ENCODE measurements at regions not wholly inside any gene's neighbourhood (a gene's known extent, or its start where the extent isn't known, plus 50 kb on each side); places are given as distances from the start of the nearest gene placed in this dataset.

DNA sequence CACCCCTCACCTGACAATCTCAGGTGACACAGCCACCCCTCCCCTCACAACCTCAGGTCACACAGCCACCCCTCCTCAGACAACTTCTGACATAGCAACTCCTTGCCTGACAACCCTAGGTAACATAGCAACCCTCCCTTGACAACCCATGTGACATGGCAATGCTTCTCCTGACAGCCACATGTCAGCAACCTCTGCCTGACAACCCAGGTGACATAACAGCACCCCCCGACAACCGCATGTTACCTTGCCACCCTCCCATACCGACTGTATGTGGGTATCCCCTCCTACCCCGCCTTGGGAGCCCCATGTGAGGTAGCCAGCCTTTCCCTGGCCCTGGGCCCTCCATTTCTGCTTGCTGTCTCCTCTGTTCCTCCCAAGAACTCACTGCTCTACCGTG, 77.7 kb upstream of the B3GAT1 start:
- no peak overlapping the region for H3K27ac Mint-ChIP-seq
- no peak for DNase-seq
- no peak overlapping the region for H3K4me3 Mint-ChIP-seq
- H3K4me1 Mint-ChIP-seq = no peaks in the 10 kb centered on the region
- H3K27me3 Mint-ChIP-seq = peaks cover 14% of the 10 kb centered on the region
- ATAC-seq = no peak
- H3K9me3 Mint-ChIP-seq = peaks cover 0 to under 1% of the 10 kb centered on the region in 2 donors

DNA sequence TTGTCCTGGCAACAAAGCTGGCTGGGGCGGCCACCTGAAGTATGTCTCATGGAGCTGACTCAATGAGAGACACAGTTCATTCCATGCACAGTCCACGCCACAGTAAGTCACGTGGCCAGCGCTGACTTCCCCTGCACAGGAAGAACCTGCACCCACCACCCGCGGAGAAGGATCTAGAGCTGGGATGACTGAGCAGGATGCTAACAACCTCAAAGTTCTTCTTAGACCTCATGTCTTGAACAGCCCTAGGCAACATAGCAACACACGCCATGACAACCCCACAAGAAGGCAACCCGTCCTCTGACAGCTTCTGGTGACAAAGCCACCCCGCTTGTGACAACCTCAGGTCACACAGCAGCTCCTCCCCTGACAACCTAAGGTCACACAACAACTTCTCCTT, 76.9 kb upstream of the B3GAT1 start:
- Mint-ChIP-seq H3K27ac (peak overlapping the region in 1 of 2 donors; percentile 86), H3K9me3 (no peaks in the 10 kb centered on the region), H3K4me3 (no peak overlapping the region), H3K27me3 (peaks cover 14% of the 10 kb centered on the region), H3K4me1 (no peaks in the 10 kb centered on the region)
- no peak for ATAC-seq
- no peak for DNase-seq

DNA sequence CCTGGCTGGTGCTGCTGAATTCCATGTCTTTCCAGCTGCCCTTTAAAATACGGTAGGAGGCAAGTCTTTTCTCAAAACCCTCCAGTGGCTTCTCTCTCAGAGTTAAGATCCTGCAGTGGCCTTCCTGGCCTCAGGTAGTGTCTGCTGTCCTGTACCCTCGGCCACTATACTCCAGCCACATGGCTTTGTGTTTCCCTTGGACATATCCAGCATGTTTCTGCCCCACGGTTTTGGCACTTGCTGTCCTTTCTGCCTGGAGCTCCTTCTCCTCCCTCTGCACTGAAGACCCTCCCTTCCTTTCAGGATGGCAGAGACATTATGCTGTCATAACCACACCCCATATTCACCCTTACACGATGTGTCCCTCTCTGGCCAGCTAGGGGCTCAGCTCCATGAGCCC, 76.5 kb upstream of the B3GAT1 start:
- peaks cover 14% of the 10 kb centered on the region for H3K27me3 Mint-ChIP-seq
- no peak for ATAC-seq

DNA sequence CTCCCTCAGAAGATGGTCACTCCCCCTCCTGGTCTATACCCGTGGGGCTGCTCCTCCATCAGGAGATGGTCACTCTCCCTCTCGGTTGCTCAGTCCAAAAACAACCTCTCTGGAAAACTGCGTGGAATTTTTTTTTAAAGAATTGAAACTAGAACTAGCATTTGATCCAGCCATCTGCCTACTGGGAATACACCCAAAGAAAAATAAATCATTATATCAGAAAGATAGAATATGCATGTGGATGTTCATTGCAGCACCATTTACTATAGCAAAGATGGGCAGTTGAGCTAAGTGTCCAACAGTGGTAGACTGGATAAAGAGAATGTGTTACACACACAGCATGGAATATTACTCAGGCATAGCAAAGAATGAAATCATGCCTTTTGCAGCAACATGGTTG, 75.7 kb upstream of the B3GAT1 start:
- no peaks in the 10 kb centered on the region for H3K4me1 Mint-ChIP-seq
- DNase-seq = no peak
- no peak overlapping the region for H3K27ac Mint-ChIP-seq
- ATAC-seq = no peak
- no peak overlapping the region for H3K4me3 Mint-ChIP-seq
- H3K27me3 Mint-ChIP-seq = peaks cover 14% of the 10 kb centered on the region
- no peaks in the 10 kb centered on the region for H3K9me3 Mint-ChIP-seq

More for the DNA sequence above, 76.5 kb upstream of the B3GAT1 start:
- H3K9me3 Mint-ChIP-seq = no peaks in the 10 kb centered on the region
- H3K4me3 Mint-ChIP-seq = no peak overlapping the region
- peak overlapping the region in 1 of 2 donors; percentile 86 for H3K27ac Mint-ChIP-seq
- no peaks in the 10 kb centered on the region for H3K4me1 Mint-ChIP-seq
- DNase-seq = no peak

DNA sequence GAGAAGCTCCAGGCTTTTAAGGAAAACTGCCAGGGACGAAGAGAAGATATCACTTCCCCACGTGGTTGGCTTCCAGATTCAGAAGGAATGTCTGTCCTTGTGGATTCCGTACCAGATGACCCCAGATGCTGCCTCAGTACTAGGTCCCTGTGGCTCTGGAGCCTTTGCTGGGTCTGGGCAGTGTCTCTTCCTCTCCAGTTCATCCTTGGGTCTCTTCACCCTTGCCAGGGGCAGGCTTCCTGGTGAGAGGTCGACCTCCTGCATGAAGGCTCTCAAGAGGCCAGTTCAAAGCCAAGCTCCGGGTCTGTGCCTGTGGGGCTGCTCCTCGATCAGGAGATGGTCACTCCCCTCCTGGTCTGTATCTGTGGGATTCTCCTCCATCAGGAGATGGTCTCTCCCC, 74.7 kb upstream of the B3GAT1 start:
- no peaks in the 10 kb centered on the region for H3K4me1 Mint-ChIP-seq
- DNase-seq = no peak
- no peak overlapping the region for H3K27ac Mint-ChIP-seq
- no peaks in the 10 kb centered on the region for H3K9me3 Mint-ChIP-seq
- no peak overlapping the region for H3K4me3 Mint-ChIP-seq
- no peak for ATAC-seq
- peaks cover 14% of the 10 kb centered on the region for H3K27me3 Mint-ChIP-seq

DNA sequence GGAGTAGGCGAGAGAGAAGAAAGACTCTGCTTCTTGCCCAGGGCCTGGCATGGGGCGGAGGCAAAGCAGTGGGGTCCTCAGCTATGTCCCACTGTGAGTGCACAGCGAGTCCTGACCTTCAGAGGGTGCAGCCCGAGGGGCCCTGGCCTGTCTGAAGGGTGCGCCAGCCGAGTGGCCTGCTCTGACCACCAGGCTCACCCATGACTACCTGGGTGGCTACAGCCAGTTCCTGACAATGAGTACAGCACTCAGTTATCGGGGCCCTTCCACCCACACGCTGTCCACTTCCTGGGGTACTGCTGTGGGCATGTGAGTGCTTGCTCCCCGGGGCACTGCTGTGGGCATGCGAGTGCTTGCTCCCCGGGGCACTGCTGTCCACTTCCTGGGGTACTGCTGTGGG, 74.1 kb upstream of the B3GAT1 start:
- ATAC-seq (no peak), DNase-seq (no peak)
- Mint-ChIP-seq H3K27me3 (peaks cover 14% of the 10 kb centered on the region), H3K4me1 (no peaks in the 10 kb centered on the region), H3K9me3 (no peaks in the 10 kb centered on the region), H3K4me3 (no peak overlapping the region), H3K27ac (no peak overlapping the region)

DNA sequence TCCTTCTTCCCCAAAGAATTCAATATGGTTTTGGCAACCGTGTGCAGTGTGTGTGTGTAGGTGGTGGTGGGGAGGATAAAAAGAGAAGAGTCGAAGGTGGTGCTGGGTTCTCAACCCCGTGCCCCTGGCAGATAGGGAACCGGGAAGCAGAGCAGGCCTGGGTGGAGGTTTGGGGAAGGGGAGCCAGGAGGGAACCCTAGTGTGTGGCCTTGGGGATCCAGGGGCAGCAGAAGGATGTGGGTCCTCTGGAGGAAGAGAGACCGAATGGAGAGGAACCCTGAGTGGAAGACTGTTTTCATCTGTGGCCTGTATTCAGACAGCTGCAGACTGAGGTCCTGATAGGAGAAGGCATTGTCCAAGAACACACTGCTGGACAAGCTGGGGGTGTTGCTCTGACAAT, 73.3 kb upstream of the B3GAT1 start:
- Mint-ChIP-seq H3K4me3 (no peak overlapping the region), H3K4me1 (no peaks in the 10 kb centered on the region), H3K9me3 (no peaks in the 10 kb centered on the region), H3K27ac (no peak overlapping the region), H3K27me3 (peaks cover 14% of the 10 kb centered on the region)
- DNase-seq = no peak
- ATAC-seq = no peak

DNA sequence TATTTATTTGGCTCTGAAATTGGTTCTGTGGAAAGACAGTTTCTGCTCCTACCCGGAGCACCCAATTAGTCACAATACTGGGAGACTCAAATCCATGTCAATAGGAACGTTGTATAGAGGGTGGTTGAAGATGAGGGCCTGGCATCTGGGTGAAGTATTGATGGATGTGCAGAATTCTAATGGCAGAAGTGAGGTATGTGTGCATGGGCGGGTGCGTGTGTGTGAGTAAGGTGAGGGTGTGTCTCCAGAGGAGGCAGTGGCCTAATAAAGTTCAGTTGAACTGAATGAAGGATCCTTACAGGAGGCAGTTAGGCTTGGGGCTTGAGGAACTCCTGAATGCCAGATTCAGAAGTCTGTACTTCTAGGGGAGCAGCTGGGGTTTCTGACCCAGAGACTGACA, 71.8 kb upstream of the B3GAT1 start:
- H3K4me1 Mint-ChIP-seq = no peaks in the 10 kb centered on the region
- ATAC-seq (no peak), DNase-seq (no peak)
- H3K4me3 Mint-ChIP-seq = no peak overlapping the region
- H3K27me3 Mint-ChIP-seq = peaks cover 17% of the 10 kb centered on the region
- H3K9me3 Mint-ChIP-seq = no peaks in the 10 kb centered on the region
- H3K27ac Mint-ChIP-seq = no peak overlapping the region

DNA sequence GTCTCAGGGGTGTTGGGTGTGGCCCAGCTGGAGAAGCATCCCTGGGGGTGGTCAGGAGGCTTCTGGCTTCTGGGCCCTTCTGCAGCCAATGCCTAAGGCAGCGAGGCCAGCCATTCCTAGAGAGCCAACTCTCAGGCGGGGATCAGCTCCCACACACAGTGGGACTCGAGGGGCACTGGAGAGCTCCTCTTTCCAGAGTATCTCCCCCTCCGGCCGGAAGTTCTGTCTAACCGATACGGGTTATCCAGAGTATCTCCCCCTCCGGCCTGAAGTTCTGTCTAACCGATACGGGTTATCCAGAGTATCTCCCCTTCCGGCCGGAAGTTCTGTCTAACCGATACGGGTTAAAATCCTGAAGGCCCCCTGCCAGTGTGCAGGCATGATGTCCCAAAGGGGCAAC, 71.2 kb upstream of the B3GAT1 start:
- Mint-ChIP-seq H3K27ac (no peak overlapping the region), H3K4me1 (no peaks in the 10 kb centered on the region), H3K4me3 (no peak overlapping the region), H3K27me3 (peaks cover 17% of the 10 kb centered on the region), H3K9me3 (no peaks in the 10 kb centered on the region)
- ATAC-seq (no peak), DNase-seq (no peak)

DNA sequence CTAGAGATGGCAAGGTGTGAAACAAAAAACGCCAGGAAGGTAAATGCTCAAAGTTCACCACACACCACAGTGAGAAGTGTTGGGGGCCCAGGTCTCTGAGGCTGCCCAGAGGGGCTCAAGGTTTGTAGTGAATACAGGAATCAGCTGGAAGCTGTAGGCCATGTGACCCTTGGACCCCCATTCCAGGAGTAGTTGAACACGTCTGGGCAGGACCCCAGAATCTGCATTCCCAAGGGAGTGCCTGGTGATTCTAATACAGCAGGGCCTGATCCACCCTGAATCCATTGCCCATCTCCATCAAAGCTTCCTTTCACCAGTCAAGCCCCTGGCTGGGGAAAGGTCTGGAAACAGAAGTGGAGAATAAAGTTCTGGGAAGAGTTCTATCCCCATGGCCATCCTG, 70.8 kb upstream of the B3GAT1 start:
- Mint-ChIP-seq H3K4me3 (no peak overlapping the region), H3K27me3 (peaks cover 14% of the 10 kb centered on the region), H3K4me1 (no peaks in the 10 kb centered on the region), H3K27ac (no peak overlapping the region), H3K9me3 (no peaks in the 10 kb centered on the region)
- no peak for ATAC-seq
- DNase-seq = no peak

DNA sequence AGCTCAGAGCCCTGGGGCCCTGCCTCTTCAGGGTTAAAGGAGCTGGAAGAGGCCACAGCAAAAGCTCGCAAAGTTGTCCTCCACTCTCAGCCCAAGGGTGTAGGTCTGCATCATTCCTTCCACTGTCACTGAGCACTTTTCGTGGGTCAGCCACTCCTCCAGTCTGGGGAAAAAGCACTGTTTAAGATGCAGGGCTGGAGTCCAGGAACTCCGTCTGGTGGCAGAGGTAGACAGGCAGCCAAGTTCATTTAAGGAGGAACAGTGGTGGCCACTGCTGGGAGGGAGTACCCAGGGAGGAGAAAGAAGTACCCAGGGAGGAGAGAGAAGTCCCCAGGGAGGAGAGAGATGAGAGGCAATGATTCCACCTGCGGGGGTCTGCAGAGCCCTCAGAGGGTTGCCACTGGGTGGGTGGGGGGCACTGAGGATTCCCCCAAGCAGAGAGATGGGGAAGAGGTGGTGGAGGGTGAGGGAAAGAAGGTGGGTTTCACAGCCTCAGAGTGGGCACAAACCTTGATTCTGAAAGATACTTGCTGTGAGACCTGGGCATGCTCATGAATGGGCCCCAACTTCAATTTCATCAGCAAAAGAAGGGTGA, 70.0 kb upstream of the B3GAT1 start:
- Mint-ChIP-seq H3K4me3 (no peak overlapping the region), H3K4me1 (no peaks in the 10 kb centered on the region), H3K27me3 (peaks cover 19% of the 10 kb centered on the region), H3K9me3 (no peaks in the 10 kb centered on the region), H3K27ac (peak overlapping the region in 1 of 2 donors; percentile 14)
- ATAC-seq = no peak
- no peak for DNase-seq

DNA sequence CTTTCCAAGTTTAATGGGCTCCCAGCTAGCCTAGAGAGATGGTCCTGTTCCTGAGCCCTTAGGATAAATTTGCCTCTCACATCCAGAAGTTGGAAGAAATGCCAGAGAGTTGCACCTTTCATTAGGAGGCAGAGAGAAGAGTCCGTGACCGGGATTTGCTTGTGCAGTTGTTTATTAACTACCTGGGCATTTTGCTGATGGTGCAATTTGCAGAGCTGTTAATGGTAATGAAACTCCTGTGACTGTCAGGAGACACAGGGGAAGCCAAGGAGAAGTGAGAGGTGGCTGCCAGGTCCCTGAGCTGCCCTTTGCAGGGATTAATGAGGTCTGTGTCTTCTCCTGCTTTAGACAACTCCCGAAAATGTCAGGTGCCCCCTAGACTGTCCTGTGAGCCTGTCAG, 69.1 kb upstream of the B3GAT1 start:
- DNase-seq = no peak
- Mint-ChIP-seq H3K4me1 (no peaks in the 10 kb centered on the region), H3K27ac (no peak overlapping the region), H3K27me3 (peaks cover 28% of the 10 kb centered on the region), H3K4me3 (no peak overlapping the region), H3K9me3 (no peaks in the 10 kb centered on the region)
- no peak for ATAC-seq

DNA sequence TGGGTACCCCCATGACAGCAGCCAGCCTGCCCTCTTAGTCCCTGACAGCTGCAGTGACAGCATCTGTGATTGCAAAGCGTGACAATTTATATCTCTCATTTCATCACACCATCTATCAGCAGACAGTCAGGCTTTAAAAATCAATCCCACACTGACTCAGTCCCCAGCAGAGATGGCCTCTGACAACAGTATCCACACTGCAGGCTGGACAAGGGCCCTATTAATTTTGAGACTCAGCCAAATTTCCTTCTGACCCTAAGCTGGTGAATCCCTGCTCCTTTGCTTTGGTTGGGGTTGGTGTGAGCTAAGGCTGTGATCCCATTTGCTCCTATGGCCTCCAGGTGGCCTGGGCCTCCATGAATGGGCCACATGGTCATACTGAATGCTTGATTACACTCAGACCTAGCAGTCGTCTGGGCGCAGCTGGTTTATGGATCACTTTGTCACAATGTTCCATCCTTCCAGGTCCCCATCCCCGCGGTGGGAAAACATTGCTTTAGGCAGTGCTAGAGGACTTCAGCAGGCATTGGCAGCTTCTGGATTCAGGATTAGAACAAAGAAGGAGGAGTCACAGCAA, 68.2 kb upstream of the B3GAT1 start:
- H3K27ac Mint-ChIP-seq = no peak overlapping the region
- no peaks in the 10 kb centered on the region for H3K4me1 Mint-ChIP-seq
- peaks cover 37% of the 10 kb centered on the region for H3K27me3 Mint-ChIP-seq
- no peak for ATAC-seq
- H3K9me3 Mint-ChIP-seq = no peaks in the 10 kb centered on the region
- H3K4me3 Mint-ChIP-seq = no peak overlapping the region
- DNase-seq = no peak

DNA sequence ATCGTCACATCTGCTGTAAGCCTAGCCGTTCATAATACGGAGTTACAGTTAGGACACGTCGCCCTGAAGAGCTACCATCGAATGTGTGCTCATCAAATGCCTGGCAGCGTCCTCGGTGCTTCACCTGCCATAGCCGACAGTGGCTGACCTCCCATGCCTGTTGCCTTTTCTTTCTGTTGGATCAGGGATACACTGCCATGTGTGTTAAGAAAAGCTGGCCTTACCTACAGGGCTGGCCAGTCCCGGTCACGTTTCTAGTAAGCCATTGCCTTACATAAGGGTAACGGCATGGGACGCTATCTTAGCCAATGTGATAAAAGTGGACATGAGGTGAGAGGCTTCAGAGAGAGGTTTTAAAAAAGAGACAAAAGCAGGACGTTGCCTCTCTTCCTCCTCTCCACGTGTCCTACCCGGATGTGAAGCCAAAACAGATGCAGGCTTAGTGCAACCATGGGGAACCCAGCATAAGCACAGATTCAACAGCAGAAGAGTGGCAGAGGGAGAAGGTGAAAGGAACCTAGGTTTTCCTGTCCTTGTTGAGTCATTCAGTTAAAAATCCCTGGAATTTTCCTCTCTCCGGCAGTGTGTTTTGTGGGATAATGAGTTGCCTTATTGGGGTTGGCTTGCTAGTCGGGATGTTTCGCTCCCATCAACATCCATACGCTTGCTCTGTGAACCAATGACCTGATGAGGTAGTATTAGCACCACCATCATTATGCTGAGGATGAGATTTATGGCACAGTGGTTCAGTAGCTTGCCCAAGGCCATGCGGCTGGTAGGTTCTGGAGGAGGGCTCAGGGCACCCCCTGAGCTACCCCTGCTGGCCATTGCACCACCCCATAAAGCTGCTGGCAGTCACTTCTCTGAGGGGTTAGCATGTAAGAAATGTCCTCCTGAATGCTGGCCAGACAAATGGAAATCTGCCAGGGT, 67.4 kb upstream of the B3GAT1 start:
- H3K4me3 Mint-ChIP-seq = no peak overlapping the region
- no peak overlapping the region for H3K27ac Mint-ChIP-seq
- H3K27me3 Mint-ChIP-seq = peaks cover 44% of the 10 kb centered on the region
- no peaks in the 10 kb centered on the region for H3K4me1 Mint-ChIP-seq
- DNase-seq (no peak), ATAC-seq (no peak)
- no peaks in the 10 kb centered on the region for H3K9me3 Mint-ChIP-seq

DNA sequence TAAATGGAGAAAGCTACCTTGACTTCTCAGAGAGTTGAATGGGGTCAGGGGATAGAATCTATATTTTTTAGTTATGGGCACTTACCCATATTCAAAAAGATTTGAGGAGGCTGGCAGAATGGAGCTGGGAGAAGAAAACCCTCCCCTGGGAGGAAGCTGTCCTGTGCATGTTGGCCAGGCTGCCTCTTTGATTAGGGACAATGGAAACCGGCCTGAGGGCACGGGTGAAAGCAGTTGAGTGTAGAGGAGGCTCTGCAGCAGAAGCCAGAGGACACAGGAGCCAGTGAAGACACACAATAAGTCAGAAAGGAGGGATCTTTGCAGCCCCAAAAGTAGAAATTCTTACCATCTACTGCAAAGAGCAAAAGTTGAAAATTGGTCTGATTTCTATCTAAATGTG, 66.6 kb upstream of the B3GAT1 start:
- Mint-ChIP-seq H3K27ac (no peak overlapping the region), H3K9me3 (no peaks in the 10 kb centered on the region), H3K4me1 (no peaks in the 10 kb centered on the region), H3K4me3 (no peak overlapping the region), H3K27me3 (peaks cover 52% of the 10 kb centered on the region)
- ATAC-seq (no peak), DNase-seq (no peak)

DNA sequence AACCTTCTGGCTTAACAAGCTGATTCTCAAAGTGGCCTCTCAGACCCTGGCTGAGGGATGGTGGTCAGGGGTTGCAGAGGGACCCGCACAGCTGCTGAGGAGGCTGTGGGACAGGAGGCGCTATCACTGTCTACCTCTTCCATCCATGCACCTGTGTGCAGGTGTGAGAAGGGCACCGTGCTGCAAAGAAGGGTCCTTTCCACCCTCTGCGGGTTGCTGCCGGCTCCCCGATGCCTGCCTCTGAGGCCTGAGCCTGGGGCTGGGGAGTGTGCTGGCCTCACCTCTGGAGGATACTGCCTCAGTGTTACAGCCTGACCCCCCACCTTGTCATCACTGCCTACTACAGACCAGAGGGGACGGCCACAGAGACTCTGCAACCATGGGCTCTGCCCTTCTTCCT, 66.1 kb upstream of the B3GAT1 start:
- Mint-ChIP-seq H3K27ac (no peak overlapping the region), H3K9me3 (no peaks in the 10 kb centered on the region), H3K4me1 (no peaks in the 10 kb centered on the region), H3K4me3 (no peak overlapping the region), H3K27me3 (peaks cover 56% of the 10 kb centered on the region)
- DNase-seq (no peak), ATAC-seq (no peak)
